Gastrocnemius medialis (tissue), 4 donors: ENCODE measurements at regions not wholly inside any gene's neighbourhood (a gene's known extent, or its start where the extent isn't known, plus 50 kb on each side); places are given as distances from the start of the nearest gene placed in this dataset.

Source experiments
- CTCF ChIP-seq, 5 experiments: fragments of 450-650 bp in 3 of 5; fragments of 200-600 bp in 2 of 5; sonication (generic) in 2 of 5; IDR thresholded peaks in 4 of 5; conservative IDR thresholded peaks in 1 of 5; 1 replicate in 4 of 5; 2 replicates in 1 of 5; pipeline ENCODE4 v1.5.1; 2016 to 2019; ENCODE audit warnings: antibody characterized with exemption in 5 of 5, mild to moderate bottlenecking in 3 of 5, moderate library complexity in 3 of 5
- POLR2A ChIP-seq, 2 donors: fragments of 450-650 bp; IDR thresholded peaks; one replicate each; pipeline ENCODE4 v1.6.1; 2017; ENCODE audit warnings: antibody characterized with exemption in 2 of 2, mild to moderate bottlenecking in 2 of 2, moderate library complexity in 2 of 2

GRCh38 chr3:153356908-153357307 is 194.9 kb downstream of the RAP2B start:
- TF ChIP-seq CTCF (IDR thresholded peaks at IDR 0.05 in 4 of 5, conservative IDR thresholded peaks at IDR 0.05 in 1 of 5), result no peak
- TF ChIP-seq POLR2A (IDR thresholded peaks at IDR 0.05), result no peak
